ENCODE measurements at regions not wholly inside any gene's neighbourhood (a gene's known extent, or its start where the extent isn't known, plus 50 kb on each side); places are given as distances from the start of the nearest gene placed in this dataset.

DNA sequence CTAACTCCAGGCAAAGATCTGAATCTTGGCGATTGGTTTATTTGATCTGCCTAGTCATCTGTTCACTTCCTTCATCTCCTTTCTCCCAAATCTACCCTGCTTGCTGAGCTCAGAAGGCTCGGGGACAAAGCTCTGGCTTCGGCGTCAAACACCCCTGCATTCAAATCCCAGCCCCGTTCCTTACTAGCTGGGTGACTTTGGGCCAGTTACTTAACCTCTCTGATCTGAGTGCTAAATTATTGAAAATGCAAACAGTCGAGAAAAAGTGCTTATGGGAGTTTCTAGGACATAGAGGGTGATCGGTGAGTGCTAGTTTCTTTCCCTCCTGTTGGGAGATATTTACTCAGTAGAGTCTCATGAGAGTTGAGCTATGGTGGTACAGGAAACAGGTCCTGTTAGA, 121.2 kb upstream of the RFLNA start:
- FAIRE-seq = no peak
- Histone ChIP-seq H4K20me1 (ENCODE audit: control insufficient read depth, extremely low read depth, insufficient read depth, low read length) (no peaks in the 10 kb centered on the region), H3K36me3 (ENCODE audit: control insufficient read depth in 2 of 2, extremely low read depth in 1 of 2, insufficient read depth in 2 of 2, low read length in 2 of 2) (no peaks in the 10 kb centered on the region), H3K4me3 (ENCODE audit: control insufficient read depth in 2 of 3, extremely low read depth in 1 of 3, insufficient read depth in 2 of 3, low read depth in 1 of 3, low read length in 3 of 3) (no peak overlapping the region), H3K4me1 (ENCODE audit: control insufficient read depth, extremely low read depth, insufficient read depth, low read length) (peaks cover 13% of the 10 kb centered on the region), H3K9me1 (ENCODE audit: control insufficient read depth, extremely low read depth, insufficient read depth, low read length) (peaks cover 2% of the 10 kb centered on the region), H2AFZ (ENCODE audit: control insufficient read depth, low read length) (no peak overlapping the region), H3K4me2 (ENCODE audit: control insufficient read depth, extremely low read depth, insufficient read depth, low read depth, low read length) (no peak overlapping the region), H3K27me3 (ENCODE audit: control insufficient read depth, extremely low read depth, insufficient read depth, low read length) (no peaks in the 10 kb centered on the region), H3K27ac (ENCODE audit: control insufficient read depth, insufficient read depth, low read length) (no peak overlapping the region), H3K9ac (ENCODE audit: control insufficient read depth, extremely low read depth, insufficient read depth, low read length) (no peak overlapping the region), H3K79me2 (ENCODE audit: control insufficient read depth, insufficient read depth, low read length) (no peaks in the 10 kb centered on the region), H3K9me3 (ENCODE audit: control insufficient read depth, low read depth, low read length) (no peaks in the 10 kb centered on the region)
- DNase-seq (ENCODE audit: low read depth, low spot score) = no peak
- TF ChIP-seq EZH2 (IDR thresholded peaks at IDR 0.05; ENCODE audit: low read length) = no peak
- no peak for TF ChIP-seq CTCF (optimal IDR thresholded peaks at IDR 0.05 in 1 of 3, IDR thresholded peaks at IDR 0.05 in 1 of 3, conservative IDR thresholded peaks at IDR 0.05 in 1 of 3; ENCODE audit: extremely low read depth in 1 of 3, insufficient read depth in 2 of 3, low read length in 3 of 3)
- dilution Hi-C loops (cut with MboI; ENCODE audit: extremely low pct_ligation_motif_present, low sequenced_read_pairs) = no loop called here

DNA sequence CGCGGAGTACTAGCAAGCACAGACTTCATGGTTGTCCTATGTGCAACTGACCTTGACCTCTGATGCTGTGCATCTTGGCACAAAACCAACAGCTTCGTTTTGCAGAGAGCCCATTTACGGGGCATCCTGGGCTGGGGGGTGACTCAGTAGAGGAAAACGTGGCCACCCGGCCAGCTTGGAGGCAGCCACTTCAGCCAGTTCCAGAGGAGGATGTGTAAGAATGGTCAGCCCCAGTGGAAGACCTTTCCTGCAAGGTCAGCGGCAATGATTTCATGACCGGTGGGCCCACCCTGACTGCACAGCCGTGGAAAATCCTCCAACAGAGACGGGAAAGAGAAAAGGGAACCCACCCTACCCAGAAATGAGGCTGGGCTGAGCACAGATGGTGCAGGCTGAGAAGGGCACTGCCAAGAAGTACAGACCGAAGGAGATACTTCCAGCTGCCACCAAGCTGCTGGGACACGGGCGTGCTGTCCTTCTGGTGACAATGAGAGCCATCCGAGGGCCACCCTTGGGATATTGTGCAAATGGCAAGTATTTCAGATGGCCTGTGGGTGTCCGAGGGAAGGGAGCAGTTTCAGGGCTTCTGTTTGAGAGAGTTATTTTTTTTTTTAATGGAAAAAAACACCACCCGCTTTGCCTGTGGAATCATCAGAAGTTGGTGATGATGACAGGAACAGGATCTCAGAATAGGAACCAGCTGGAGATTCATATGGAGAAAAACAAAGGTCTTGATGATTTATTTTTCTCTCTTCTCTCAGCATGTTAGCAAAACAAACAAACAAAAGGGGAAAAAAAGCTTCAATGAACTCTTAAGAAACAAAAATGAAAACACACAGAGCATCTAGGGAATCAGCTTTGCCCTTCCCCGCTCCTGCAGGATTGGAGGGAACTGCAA, 120.2 kb upstream of the RFLNA start:
- no peak overlapping the region for H3K9ac ChIP-seq (ENCODE audit: control insufficient read depth, extremely low read depth, insufficient read depth, low read length)
- no peak overlapping the region for H3K4me3 ChIP-seq (ENCODE audit: control insufficient read depth in 2 of 3, extremely low read depth in 1 of 3, insufficient read depth in 2 of 3, low read depth in 1 of 3, low read length in 3 of 3)

More for the DNA sequence above, 120.2 kb upstream of the RFLNA start:
- Histone ChIP-seq H3K27ac (ENCODE audit: control insufficient read depth, insufficient read depth, low read length) (no peak overlapping the region), H3K9me3 (ENCODE audit: control insufficient read depth, low read depth, low read length) (no peaks in the 10 kb centered on the region), H3K4me2 (ENCODE audit: control insufficient read depth, extremely low read depth, insufficient read depth, low read depth, low read length) (no peak overlapping the region), H4K20me1 (ENCODE audit: control insufficient read depth, extremely low read depth, insufficient read depth, low read length) (no peaks in the 10 kb centered on the region), H2AFZ (ENCODE audit: control insufficient read depth, low read length) (no peak overlapping the region), H3K9me1 (ENCODE audit: control insufficient read depth, extremely low read depth, insufficient read depth, low read length) (peaks cover 2% of the 10 kb centered on the region), H3K4me1 (ENCODE audit: control insufficient read depth, extremely low read depth, insufficient read depth, low read length) (peaks cover 16% of the 10 kb centered on the region), H3K27me3 (ENCODE audit: control insufficient read depth, extremely low read depth, insufficient read depth, low read length) (no peaks in the 10 kb centered on the region), H3K79me2 (ENCODE audit: control insufficient read depth, insufficient read depth, low read length) (no peaks in the 10 kb centered on the region), H3K36me3 (ENCODE audit: control insufficient read depth in 2 of 2, extremely low read depth in 1 of 2, insufficient read depth in 2 of 2, low read length in 2 of 2) (no peaks in the 10 kb centered on the region)
- DNase-seq (ENCODE audit: low read depth, low spot score) (no peak), FAIRE-seq (no peak)
- dilution Hi-C loops (cut with MboI; ENCODE audit: extremely low pct_ligation_motif_present, low sequenced_read_pairs) = no loop called here
- TF ChIP-seq EZH2 (IDR thresholded peaks at IDR 0.05; ENCODE audit: low read length) = no peak
- TF ChIP-seq CTCF (optimal IDR thresholded peaks at IDR 0.05 in 1 of 3, IDR thresholded peaks at IDR 0.05 in 1 of 3, conservative IDR thresholded peaks at IDR 0.05 in 1 of 3; ENCODE audit: extremely low read depth in 1 of 3, insufficient read depth in 2 of 3, low read length in 3 of 3) = no peak

Data from keratinocyte (primary cell).